GM21717 (cell line): ENCODE measurements at regions not wholly inside any gene's neighbourhood (a gene's known extent, or its start where the extent isn't known, plus 50 kb on each side); places are given as distances from the start of the nearest gene placed in this dataset.

Source experiments
- ATAC-seq: cut with Tn5 transposase; IDR thresholded peaks from one replicate; pipeline ENCODE4 v1.9.1; 2021; ENCODE audit warnings: mild to moderate bottlenecking, moderate library complexity; ENCODE audit not compliant: unreplicated experiment

GRCh38 chr12:97173688-97174410, 266.8 kb downstream of the NEDD1 start:
- no peak for ATAC-seq

GRCh38 chr12:97177481-97177880, 270.4 kb downstream of the NEDD1 start:
- ATAC-seq: no peak

GRCh38 chr12:97181571-97182265, 274.7 kb downstream of the NEDD1 start:
- no peak for ATAC-seq

DNA sequence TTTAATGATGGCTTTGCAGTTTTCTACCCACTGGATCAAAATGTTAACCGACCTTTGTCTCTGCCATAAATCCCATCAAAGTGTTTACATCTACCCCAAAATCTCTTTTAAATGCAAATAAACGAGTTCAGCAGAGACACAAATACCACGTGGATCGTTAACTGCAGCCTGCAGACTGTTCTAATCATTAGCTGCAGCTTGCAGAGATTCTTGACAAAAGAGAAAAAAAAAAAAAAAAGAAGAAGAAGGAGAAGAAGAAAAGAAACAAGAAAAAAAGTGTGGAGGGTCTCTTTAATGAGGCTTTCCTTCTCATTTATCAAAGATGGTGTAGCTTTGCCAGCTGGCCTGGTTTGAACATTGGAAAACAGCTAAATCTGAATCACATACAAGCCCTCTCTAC, 275.7 kb downstream of the NEDD1 start:
- no peak for ATAC-seq

GRCh38 chr12:97184127-97184773, 277.2 kb downstream of the NEDD1 start:
- no peak for ATAC-seq

DNA sequence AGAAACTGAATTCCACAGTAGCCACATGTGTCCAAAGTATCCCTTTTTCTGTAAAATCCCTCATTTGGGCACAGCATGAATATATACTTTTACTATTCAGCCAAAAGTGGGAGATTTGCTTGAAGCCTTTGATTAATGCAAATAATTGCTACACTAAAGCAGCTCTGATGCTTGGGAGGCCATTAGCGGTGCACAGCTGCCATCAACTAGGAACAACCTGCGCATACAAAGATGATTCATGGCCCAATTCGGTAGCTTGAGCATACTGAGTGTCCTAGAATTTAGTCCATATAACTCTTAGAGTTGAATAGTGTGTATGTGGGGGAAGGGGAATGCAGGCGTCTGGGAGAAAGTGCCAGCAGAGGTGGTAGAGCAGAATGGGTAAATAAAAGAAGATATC, 277.0 kb upstream of the RMST start:
- ATAC-seq: no peak

GRCh38 chr12:97194546-97194945, 268.1 kb upstream of the RMST start:
- ATAC-seq: no peak

- ATAC-seq: no peak
Measured at GRCh38 chr12:97200181-97200580, 262.4 kb upstream of the RMST start.

DNA sequence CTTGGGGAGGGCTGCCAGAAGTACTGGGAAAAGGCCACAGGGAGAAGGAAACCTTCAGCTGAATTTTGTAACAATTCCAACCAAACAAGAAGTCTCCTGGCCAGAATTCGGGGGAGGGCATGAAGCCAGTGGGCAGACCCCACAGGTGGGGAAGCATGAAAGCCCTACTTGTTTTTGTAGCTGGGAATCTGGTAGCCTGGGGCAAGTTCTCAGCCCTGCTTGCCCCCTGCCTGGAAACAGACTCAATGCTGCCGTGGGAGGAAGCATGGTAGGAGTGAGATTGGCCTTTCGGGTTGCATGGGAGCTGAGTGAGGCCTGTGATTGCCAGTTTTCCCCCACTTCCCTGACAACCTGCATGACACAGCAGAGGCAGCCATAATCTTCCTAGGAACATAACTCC, 259.2 kb upstream of the RMST start:
- ATAC-seq: no peak

- ATAC-seq: no peak
Measured at GRCh38 chr12:97209997-97210396, 252.6 kb upstream of the RMST start.

GRCh38 chr12:97211416-97211930, 251.1 kb upstream of the RMST start:
- no peak for ATAC-seq

DNA sequence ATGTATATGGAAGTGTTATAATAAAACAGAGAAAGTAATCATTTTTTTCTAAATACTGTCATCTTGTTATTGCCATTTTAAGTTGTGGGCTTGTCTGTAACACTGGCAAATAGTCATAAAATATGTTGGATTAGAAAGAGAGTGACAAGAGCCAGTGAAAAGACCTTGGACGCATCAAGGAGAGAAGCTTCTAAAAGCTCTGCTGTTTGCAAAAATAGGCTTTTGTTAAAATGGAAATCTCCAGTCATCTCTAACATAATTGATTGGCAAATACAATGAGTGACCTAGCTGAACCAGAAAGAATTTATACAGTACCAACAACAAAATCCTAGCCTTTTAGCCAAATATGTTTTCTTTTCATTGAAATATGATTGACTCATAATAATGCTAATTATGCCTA, 245.8 kb upstream of the RMST start:
- no peak for ATAC-seq

GRCh38 chr12:97222391-97222790, 240.2 kb upstream of the RMST start:
- no peak for ATAC-seq

- ATAC-seq: no peak
Measured at GRCh38 chr12:97223419-97223818, 239.2 kb upstream of the RMST start.

- no peak for ATAC-seq
Measured at GRCh38 chr12:97229004-97229403, 233.6 kb upstream of the RMST start.

DNA sequence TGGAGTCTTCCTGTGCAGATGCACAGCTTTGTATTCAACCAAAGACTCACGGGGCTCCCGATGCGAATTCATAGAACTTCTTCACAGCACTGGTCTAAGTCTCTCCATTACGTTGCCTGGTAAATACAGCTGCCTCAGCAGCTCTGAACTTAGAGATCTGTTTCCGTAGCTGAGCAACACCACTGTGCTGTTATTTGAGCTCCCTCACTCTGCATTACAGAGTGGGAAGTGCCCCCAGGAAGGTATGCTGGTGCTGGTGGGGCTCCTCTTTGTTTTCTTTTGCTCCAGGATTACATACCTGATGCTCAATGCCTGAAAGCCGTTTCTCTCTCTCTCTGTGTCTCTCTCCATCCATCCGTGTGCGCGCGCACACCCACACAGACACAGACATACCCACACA, 227.5 kb upstream of the RMST start:
- ATAC-seq: no peak

- ATAC-seq: no peak
Measured at GRCh38 chr12:97246368-97246767, 216.2 kb upstream of the RMST start.

GRCh38 chr12:97250483-97250882, 212.1 kb upstream of the RMST start:
- no peak for ATAC-seq

GRCh38 chr12:97257726-97258125, 204.9 kb upstream of the RMST start:
- no peak for ATAC-seq

- no peak for ATAC-seq
Measured at GRCh38 chr12:97259098-97259497, 203.5 kb upstream of the RMST start.

DNA sequence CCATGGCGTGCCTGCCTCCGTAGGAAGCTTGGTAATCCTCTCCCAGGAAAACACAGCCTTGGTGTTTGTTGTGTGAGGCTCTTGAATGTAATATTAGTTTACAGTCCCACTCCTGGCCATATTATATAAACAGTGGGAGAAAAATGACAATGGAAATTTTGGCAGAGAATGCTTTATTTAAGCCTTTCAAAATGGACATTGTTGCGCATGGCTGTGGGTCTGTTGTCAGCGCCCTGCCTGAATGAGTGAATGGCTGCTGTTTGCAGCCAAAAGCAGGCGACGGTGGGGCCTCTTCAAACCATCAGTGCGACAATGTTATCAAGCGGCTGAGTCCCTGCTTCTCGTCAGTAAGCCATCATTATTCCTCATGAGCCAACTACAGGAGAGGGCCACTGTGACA, 201.8 kb upstream of the RMST start:
- ATAC-seq: no peak

DNA sequence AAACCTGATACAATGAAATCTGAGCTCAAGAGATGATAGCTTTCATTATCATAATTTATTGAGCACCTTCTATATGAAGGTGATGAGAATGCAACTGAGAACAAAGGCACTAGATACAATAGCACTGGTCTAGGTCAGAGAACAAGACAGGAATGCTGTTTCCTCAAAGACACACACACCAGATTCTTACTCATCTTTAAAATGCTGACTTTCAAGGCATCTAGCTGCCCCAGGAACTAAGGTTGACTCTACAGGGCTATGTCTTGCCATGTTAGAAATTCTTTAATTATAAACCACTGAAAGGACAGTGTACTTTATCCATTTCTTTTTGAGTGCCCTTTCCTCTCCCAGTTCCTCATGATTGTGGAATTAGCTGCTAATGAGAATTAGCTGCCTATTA, 195.4 kb upstream of the RMST start:
- no peak for ATAC-seq
